ENCODE measurements at regions not wholly inside any gene's neighbourhood (a gene's known extent, or its start where the extent isn't known, plus 50 kb on each side); places are given as distances from the start of the nearest gene placed in this dataset.

GRCh38 chr2:62343636-62344337, 147.9 kb downstream of the B3GNT2 start:
- no peak for TF ChIP-seq CTCF (IDR thresholded peaks at IDR 0.05)
- TF ChIP-seq POLR2AphosphoS5 (IDR thresholded peaks at IDR 0.05), result no peak
- TF ChIP-seq POLR2A (IDR thresholded peaks at IDR 0.05), result no peak
